Esophagus mucosa (tissue), 1 donor: ENCODE measurements at regions not wholly inside any gene's neighbourhood (a gene's known extent, or its start where the extent isn't known, plus 50 kb on each side); places are given as distances from the start of the nearest gene placed in this dataset.

Experiments
- ATAC-seq: fragments of 200-7000 bp; cut with Tn5 transposase; one replicate; pipeline ENCODE4 v1.9.1; 2020
- donor health status: DM: yes; HTN: yes; CAD: no.

DNA sequence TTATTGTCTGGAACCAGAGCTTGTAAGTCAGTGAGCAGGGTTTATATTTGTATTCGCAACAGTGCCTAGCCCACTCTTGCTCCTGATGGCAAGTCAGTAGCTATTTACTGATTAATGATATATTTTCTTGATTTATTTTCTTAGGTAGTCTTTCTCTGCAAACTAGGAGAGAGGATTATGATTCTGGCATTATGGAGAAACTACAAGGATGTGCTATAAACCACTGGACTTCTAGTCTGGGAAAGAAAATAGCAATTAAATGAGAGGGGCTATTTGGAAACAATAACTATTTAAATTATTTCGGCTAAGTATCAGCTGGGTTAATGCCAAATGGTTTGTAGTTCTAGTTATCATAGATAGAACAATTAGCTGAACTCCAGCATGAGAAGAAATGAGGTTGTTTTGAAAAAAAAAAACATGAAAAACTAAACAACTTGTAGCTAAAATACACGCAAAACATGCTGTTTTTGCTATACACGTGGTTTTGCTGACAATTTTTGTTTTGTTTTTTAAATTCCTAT is 304.9 kb upstream of the TCF21 start:
- ATAC-seq: no peak

DNA sequence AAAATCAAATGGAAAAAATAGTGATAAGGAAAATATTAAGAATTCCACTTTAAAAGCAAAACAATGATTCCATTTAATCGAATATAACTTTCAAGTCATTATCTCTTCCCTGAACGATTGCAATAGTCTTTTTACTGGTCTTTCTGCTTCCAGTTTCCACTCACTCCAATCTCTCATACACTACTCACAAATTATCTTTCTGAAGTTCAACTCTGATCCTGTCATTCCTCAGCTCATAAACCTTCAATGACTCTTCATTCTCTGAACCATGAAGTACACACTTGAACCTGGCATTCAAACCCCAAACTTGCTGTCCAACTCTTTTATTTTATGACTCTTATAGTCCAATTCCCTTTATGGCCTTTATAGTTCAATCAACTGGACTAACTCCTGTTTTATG is 304.1 kb upstream of the TCF21 start:
- no peak for ATAC-seq

DNA sequence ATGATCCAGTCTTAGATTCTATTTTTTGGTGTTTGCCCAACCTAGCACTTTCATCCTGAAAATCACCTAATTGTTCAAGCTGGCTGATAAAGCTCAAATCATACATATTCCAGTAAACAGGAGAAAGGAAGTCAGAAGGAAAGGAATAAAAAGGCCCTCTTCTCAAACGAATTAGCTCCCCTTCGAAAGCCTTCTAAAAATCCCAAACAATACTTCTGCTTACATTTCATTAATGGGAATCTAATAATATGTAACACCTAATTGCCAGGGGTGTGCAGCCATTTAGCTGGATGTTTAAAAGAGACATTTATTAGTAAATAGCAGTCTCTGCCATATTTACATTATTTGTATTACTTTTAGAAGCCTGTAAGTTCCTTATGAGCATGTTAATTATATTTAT is 302.9 kb upstream of the TCF21 start:
- ATAC-seq: no peak

DNA sequence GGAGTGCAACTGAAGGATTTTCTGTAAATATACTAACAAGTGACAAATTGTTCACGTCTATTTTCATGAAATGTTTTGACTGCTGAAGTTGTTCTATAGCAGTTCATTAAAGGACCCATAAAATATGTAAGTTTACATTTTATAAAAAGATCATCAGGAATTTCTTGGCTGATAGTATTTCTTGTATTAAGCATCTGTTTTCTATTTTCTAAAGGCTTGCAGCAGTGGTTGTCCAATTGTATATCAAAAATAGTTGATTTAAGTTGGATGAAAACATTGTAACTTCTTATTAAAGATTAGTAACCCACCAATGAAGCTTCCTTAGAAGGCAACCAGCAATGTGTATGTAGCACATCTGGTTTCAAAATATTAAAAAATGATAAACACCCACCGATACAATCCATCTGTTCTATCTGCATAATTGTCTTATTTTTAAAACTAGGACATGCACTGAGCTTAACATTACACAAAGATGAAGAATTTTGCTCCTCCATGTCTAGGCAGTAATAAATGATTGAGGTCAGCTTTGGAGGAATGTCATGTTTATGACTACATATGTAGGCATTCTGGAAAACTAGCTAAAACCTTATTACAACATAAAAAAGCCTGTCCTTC is 301.3 kb upstream of the TCF21 start:
- ATAC-seq: no peak

DNA sequence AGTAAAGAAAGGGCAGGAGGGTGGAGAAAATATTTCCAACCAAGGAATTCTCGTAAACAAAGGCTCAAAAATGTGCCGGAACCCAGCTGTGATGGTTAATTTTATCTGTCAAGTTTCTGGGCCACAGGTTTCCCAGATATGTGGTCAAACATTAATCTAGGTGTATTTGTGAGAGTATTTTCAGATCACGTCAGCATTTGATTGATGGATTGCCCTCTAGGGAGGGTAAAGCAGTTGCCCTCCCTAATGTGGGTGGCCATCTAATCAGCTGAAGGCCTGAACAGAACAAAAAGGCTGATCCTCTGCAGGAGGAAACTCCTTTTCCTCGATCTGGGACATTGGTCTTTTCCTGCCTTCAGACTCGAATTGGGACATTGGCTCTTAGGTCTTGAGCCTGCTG is 298.7 kb upstream of the TCF21 start:
- no peak for ATAC-seq

DNA sequence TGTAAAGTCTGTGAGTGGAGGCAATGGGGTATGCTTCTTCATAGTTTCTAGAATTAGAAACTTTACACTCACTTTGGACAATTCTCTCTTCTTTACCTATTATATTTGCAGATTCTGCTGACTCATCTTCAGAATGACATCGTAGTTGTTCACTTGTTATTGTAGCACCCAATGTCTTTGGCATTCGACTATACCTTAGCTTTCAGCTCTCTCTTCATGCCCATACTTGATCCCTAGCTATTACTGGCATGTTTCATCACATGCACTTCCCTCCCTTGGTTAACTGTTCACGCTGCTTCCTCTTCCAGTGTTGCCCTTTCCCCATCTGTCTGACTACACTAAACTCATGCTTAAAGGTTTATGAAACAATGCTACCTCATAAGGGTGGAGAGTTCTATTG is 298.1 kb upstream of the TCF21 start:
- peak; percentile 97 for ATAC-seq

DNA sequence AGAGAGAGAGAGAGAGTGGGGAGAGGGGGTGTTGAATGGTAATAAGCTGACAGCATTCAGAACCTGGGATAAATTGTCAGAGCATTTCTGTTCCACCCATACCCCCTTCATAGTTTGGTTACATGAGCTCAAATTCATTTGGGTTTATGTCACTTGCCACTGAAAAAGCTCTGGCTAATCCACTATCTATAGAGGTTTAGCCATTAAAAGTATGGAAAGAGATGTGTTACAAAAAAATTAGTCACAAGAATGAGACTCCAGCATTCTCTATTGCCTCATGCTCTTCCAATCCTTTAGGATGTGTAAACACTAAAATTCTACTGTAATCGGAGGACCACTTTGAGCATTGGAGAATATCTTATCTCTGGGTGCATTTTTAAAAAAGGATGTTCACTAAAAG is 297.6 kb upstream of the TCF21 start:
- ATAC-seq: no peak

DNA sequence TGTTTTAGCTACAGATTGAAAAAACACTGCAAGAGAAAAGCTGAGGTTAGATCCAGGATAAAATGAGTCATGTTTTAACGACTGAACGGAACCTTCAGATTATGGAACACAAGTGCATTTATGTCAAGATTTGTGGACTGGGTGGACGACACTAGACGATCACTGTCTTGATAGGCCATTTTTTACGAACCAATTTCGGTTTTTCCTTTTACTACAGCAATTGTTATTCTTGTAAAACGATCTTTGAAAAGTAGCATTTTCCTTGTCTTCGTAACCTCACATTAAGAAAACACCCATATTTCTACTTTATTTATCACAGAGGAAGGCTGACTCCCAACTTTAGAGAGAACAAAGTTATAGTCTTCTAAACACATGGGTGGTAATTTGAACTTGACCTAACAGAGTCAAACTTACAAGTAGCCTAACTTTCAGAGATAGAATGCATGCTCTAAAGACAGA is 294.2 kb upstream of the TCF21 start:
- ATAC-seq: no peak

DNA sequence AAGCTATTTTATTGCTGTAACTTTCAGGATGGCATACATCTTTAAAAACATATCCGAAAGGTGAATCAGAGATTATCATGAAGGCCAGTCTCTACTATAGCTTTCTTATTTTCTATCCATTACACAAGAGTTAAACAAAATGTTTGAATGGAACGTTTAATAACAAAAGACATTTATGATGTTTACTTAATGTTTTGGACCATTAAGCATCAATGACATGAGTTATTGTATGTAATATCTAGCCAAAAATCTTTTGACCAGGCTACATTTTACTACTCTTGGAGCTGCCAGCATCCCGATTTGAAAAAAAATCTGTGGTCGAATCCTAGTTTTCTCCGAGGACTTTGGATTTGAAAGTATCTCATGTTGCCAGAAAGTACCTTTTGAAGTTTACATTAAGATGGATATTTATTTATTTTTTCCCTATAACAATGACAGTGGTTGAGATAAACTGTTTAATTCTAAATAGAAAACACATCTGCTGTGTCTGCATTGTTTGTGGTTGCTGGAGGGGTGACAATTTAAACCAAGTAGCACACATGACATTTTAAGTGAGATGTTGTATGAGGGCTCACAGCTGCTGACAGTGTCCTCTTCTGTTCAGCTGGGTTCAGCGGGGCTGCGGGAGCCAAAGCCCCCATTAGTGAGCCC is 293.7 kb upstream of the TCF21 start:
- no peak for ATAC-seq

DNA sequence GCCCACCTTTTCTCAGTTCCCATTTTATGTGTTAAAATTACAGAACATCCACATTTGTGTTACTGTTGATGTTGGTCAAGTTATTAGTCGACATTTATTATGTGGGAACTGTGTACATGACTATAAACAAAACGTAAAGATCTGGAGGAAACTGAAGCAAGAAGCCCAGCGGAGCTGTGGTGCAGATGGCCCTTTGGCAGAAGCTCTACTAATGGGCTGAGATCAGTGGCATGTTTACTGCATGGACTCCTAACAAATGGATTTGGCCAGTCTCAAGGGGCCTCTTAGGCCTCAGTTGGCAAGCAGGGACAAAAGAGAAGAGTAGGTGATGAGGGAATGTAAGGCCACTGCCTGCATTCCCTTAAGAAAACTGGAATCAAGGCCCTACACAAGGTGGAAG is 282.1 kb upstream of the TCF21 start:
- no peak for ATAC-seq

DNA sequence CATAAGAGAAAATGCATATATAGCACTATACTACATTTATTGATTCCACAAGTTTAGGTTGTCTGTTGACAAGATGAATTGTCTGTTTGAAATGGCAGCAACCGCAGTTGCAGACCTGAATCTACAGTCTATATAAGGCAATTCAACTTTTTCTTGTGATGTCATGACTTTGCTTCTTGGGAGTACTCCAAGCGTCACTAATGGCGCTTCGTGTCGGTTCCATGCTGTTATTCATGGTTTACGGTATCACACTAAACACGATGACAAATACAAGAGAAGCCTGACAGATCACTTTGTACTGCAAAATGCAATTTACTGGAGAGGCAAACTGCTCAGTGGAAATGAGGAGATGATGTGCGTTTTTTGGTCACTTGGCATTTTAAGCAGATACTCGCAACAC is 280.3 kb upstream of the TCF21 start:
- ATAC-seq: no peak

DNA sequence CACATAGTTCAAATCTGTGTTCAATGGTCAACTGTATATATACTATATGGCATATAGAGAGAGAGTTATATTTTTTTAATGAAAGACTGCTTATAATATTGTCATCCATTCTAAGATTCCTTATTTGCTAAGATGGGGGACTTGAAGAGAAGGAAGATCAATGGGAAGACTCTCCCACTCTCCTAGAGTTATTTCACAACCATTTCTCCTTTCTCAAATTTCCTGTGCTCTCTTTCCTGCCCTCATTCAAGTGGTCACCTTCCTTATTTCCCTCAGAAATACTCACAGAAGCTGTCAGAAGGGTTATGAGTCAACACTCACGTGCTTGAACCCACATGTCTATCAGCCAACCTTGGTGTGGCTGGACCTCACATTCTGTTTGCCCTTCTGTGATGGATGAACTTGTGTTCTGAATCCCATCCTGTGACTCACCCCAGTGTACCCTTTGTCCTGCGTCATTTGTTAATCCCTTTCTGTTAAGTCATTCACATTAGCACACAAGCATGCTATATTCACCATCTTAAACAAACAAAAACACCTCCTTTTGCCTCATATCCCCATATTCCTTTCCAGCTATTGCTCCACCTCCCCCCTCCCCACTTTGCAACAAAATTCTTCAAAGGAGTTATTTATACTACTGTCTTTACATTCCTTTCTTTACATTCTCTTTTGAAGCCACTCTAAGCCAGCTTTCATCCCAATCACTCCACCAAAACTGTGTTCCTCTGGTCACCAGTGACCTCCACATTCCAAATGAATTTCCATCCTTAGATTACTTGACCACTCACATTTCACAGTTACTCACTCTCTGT is 279.3 kb upstream of the TCF21 start:
- peak; percentile 96 for ATAC-seq

DNA sequence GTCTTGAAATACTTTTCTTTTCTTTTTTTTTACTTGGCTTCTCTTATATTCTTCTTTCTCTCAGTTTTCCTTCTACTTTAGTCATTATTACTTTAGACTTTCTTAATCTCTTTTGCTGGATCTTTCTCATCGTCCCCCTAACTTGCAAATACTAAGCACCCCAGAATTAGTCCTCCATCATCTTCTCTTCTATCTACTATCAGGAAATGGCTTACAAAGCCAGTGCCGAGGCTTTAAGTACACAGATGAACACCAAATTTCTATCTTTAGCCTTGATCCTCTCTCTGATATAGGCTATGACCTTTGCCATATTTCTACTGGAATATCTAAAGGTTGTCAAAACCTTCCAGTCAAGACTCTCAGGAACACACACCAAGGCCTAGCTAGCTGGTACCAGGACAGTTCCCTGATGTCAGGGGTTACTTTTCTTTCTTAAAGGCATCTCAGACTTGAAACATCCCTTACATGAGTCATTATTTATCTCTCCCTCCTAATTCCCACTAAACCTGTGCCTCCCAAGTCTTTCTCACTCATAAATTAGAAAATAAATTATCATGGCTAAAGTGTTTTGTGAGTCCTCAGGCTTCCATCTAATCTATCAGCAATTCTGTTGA is 278.6 kb upstream of the TCF21 start:
- no peak for ATAC-seq

DNA sequence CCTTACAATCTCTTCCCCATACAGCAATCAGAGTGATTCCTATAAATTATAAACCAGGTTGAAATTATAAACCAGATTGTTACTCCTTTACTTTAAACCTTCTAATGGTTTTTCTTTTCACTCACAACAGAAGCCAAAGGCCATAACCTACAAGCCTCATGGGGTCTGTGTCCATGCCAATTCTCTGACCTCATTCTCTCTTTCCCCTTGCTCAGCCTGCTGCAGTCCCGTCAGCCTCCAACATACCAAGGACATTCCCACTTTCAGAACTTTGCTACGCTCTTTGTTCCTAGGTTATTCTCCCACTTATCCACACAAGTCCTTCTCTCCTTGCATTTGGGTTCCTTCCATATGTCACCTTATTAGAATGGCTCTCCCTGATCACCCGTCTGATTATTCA is 277.9 kb upstream of the TCF21 start:
- ATAC-seq: no peak

DNA sequence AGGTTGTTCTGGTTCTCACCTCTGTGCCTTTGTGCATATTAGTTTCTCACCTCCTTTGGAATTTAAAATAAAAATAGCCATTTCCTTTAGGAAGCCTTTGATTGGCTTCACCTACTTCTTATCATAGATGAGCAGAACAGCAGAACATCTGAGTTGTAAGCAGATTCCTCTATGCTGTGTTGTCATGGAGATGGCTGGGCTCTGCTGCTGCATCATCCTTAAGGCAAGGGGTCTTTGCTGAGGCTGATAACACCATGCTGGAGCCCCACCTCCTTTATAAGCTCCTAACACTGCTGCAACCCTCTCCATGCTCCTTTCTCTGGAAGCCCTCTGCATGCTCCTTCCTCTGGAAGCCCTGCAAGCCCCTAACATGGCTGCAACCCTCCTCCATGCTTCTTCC is 276.5 kb upstream of the TCF21 start:
- no peak for ATAC-seq

DNA sequence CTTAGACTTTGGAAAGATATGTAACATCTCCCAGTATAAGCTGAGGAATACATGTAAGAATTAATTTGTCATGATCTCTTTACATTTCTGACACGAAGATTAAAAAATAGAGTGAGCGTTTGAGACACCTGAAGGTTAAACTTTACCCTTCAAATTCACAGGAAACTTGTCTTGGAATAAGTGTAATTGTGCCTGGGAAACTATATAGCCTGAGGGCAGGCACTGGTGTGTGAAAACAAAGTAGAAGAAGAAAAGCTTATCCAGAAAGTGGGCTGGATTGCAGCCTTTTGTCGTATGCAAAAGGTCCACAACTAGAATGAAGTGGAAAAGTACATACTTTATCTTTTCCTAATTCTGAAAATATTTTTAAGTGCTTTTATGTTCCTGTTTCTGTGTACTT is 275.7 kb upstream of the TCF21 start:
- no peak for ATAC-seq

DNA sequence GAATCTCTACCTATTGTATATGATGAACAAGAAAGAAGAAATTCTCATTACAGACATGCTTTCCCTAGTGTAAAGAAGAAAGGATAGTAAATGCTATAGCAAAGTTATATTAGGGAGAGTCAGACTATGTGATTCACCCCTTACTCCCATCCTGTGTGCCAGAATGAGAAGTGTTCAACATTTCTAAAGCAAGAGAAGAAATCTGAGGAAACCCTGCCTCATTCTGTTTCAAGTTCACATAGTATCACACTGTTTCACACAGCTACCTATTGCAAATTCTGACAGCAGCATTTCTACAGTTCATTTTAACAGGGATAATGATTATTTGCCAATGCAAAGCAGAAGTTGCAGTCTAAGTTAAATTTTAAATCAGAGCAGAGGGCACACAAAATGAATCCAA is 267.2 kb upstream of the TCF21 start:
- ATAC-seq: no peak

DNA sequence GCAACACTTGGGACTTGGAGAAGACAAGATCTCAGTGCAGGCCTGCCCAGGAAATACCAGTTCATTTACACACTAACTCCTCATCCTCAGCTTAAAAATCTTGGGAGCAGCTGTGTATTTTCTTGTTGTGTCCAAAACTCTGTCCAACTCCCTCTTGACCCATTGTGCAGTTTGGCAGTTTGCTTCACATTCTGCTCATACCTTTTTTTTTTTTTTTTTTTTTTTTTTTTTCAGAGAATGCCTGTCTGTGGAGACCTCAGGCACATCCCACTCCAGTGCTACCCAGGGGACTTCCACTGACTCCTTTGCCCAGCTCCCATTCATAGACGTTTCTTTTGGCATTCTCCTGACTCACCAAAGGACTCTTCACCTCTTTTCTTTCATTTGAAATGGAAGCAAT is 265.8 kb upstream of the TCF21 start:
- ATAC-seq: no peak

DNA sequence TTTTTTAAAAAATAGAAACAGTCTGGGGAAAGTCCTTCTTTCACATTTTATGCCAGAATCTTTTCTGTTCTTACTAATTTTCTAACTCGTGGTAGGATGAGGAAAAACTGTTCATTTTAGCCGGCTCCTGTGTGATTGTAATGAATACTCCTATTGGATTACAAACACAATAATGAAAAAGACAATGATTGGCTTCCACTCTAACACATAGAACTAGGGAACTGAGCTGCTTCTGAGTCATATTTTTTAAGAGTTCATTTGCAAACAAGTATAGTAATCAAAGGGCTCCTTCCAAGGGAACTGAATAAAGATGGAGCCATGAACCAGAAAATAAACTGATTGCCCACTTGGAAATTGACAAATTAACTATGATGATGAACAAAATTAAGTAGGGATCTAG is 265.3 kb upstream of the TCF21 start:
- ATAC-seq: no peak

DNA sequence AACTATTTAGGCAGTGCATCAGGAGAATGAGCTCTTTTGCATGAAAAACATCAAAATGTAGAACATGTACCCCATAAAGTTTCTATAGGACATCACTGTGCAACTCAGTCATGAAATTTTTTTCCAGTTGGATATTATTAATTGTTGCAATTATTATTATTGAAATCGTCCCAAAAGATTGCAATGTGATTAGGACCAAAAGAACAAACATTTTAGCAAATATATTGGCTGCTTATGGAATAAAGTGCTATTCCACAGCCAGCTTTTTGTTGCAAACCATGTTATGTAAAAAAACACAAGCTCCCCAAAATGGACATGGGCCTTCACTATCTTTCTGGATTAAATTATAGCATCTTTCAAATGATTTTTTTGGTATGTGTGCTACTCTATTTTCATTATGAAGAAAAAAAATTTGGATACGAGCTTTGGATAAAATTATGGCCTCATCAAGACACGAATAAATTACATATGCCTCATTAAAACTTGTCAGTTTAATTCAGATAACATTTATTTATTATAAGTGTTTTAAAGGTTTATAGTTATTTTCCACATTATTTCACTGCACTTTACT is 262.7 kb upstream of the TCF21 start:
- no peak for ATAC-seq

DNA sequence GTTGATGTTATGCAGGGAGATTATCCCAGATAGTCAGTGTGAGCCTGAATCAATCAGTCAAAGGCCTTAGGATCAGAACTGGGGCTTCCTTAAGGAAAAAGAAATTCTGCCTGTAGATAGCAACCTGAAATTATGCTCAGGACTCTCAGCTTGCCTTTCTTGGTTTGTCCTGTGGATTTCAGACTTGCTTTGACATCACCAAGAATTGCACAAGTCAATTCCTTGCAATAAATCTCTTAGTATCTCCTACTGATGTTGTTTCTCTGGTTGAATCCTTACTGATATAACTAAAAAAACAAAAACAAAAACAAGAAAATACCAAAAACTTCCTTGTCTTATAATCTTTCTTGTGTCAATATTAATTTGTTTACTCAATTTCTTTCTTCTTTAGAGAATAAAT is 258.9 kb upstream of the TCF21 start:
- no peak for ATAC-seq

DNA sequence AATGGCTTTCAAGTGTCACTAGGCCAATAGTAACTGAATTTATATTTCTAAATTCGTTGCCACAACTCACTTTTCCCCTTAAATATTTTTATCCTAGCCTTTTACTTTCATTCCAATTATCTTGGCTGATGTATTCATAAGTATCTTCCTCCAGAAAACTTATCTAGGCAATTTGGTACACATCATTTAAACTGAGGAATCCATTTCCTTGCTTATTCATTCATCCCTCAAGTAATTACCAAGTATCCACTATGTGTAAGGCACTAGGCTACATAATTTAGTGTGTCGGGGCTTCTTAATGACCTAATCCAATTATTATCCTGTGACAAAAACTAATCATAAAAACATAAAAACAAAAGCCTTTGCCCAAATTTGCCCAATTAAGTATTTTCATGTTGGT is 258.3 kb upstream of the TCF21 start:
- no peak for ATAC-seq

DNA sequence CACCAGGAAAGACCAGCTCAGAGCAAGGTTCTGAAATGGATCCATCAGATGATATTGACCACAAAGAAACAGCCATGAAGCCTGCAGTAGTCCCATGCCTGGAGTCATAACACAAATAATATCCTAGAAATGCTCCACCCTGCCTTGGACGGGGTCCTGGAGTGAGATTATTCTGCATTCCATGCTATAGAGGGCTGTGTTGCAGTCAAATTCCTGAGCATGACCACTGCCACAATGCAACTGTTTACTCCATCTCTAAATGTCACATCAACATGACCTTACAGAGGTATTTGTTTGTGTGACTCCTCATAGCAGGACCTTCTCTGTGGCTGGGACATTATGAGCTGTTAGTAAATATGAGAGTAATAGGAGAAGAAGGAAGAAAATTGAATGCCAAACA is 257.5 kb upstream of the TCF21 start:
- no peak for ATAC-seq
